K562 (cell line): ENCODE measurements at regions not wholly inside any gene's neighbourhood (a gene's known extent, or its start where the extent isn't known, plus 50 kb on each side); places are given as distances from the start of the nearest gene placed in this dataset.

Experiments
- ATAC-seq: fragments of 200-7000 bp; cut with Tn5 transposase; 3 replicates; pipeline ENCODE4 v1.9.1; 2020; ENCODE audit warnings: moderate library complexity
- BruUV-seq: library from RNA; stranded (reverse); fragments of 400-500 nt; replicated peaks from 2 replicates; lab custom pipeline; 2021; lab: Mats Ljungman, UMichigan
- CTCF ChIA-PET: fragments of 300-600 bp; formaldehyde crosslinking; extraction: SDS; loops from one replicate; lab custom pipeline; 2021; ENCODE audit warnings: low intra/inter-chr PET ratio; lab: Yijun Ruan, JAX
- POLR2A ChIA-PET: fragments of 300-600, 350-650 bp; sonication (Branson Sonifier 250); formaldehyde crosslinking; extraction: SDS; loops from one replicate; lab custom pipeline; 2021; ENCODE audit warnings: antibody characterized with exemption, inconsistent platforms; lab: Yijun Ruan, JAX
- DNase-seq, 4 experiments: peaks; one replicate each; pipeline versions ENCODE4 v3.0.0 to v3.0.0-alpha.2; 2011 to 2018; ENCODE audit warnings: low spot score in 3 of 4, mixed read lengths in 3 of 4; ENCODE audit errors: extremely low read depth in 1 of 4
- FAIRE-seq: peaks from 2 replicates; lab custom pipeline; 2011; peaks lifted over from hg19 to GRCh38; lab: Jason Lieb, UNC
- H2AFZ ChIP-seq: 2 replicates; pipeline ENCODE4 v1.6.0; 2011; ENCODE audit warnings: low read depth, low read length, control low read depth, inconsistent platforms
- H3K27ac ChIP-seq: fragments of 200-600 bp; 3 replicates; pipeline ENCODE4 v1.8.0; 2011; ENCODE audit warnings: low read depth, mild to moderate bottlenecking, control low read depth, inconsistent platforms, low read length, moderate library complexity, mixed read lengths; ENCODE audit errors: extremely low read depth
- H3K27me3 ChIP-seq, 2 experiments: fragments of 300-600 bp in 1 of 2; 2 replicates in 1 of 2; 3 replicates in 1 of 2; pipeline versions ENCODE4 v1.6.0 to v1.8.0; 2011; ENCODE audit warnings: inconsistent platforms in 2 of 2, low read length in 2 of 2, mild to moderate bottlenecking in 1 of 2, mixed read lengths in 1 of 2, moderate library complexity in 1 of 2; ENCODE audit not compliant: control insufficient read depth in 2 of 2, insufficient read depth in 2 of 2
- H3K36me3 ChIP-seq: fragments of 300-600 bp; 3 replicates; pipeline ENCODE4 v1.8.0; 2011; ENCODE audit warnings: mild to moderate bottlenecking, low read length, inconsistent platforms; ENCODE audit not compliant: control insufficient read depth, insufficient read depth
- H3K4me1 ChIP-seq, 2 experiments: fragments of 200-600 bp in 1 of 2; replicated peaks in 1 of 2; 2 replicates in 1 of 2; 3 replicates in 1 of 2; pipeline versions ENCODE4 v1.5.1 to v1.8.0; 2011; ENCODE audit warnings: inconsistent platforms in 2 of 2, low read length in 2 of 2, mild to moderate bottlenecking in 1 of 2, mixed read lengths in 1 of 2, moderate library complexity in 1 of 2; ENCODE audit not compliant: control insufficient read depth in 2 of 2, insufficient read depth in 2 of 2
- H3K4me2 ChIP-seq: 2 replicates; pipeline ENCODE4 v1.6.1; 2011; ENCODE audit warnings: low read length, control low read depth, inconsistent platforms, mixed read lengths; ENCODE audit not compliant: insufficient read depth
- H3K4me3 ChIP-seq: fragments of 200-600 bp; sonication (generic), shearing (Covaris generic); 2 replicates; pipeline ENCODE4 v1.5.1; 2016; ENCODE audit warnings: control low read depth, inconsistent platforms
- H3K79me2 ChIP-seq: fragments of 200-600 bp; 3 replicates; pipeline ENCODE4 v1.8.0; 2011; ENCODE audit warnings: low read length, inconsistent platforms; ENCODE audit not compliant: control insufficient read depth, insufficient read depth
- H3K9ac ChIP-seq, 2 experiments: 2 replicates each; pipeline versions ENCODE4 v1.6.0 to v1.6.1; 2011; ENCODE audit warnings: low read depth in 2 of 2, low read length in 2 of 2, control low read depth in 1 of 2, inconsistent platforms in 1 of 2, mild to moderate bottlenecking in 1 of 2, mixed read lengths in 1 of 2; ENCODE audit not compliant: insufficient read depth in 1 of 2
- H3K9me1 ChIP-seq: one replicate; pipeline ENCODE4 v1.6.0; 2011; ENCODE audit warnings: inconsistent platforms, mild to moderate bottlenecking, low read length, moderate library complexity; ENCODE audit not compliant: control insufficient read depth, insufficient read depth
- H3K9me3 ChIP-seq: replicated peaks from 2 replicates; pipeline ENCODE4 v1.5.1; 2011; ENCODE audit warnings: low read depth, low read length, inconsistent platforms; ENCODE audit not compliant: control insufficient read depth, insufficient read depth
- H4K20me1 ChIP-seq: replicated peaks from 2 replicates; pipeline ENCODE4 v1.6.1; 2011; ENCODE audit warnings: low read length, inconsistent platforms, mixed read lengths; ENCODE audit not compliant: control insufficient read depth, insufficient read depth
- EGR1 ChIP-seq: fragments of 450-650 bp; conservative IDR thresholded peaks from 2 replicates; pipeline ENCODE4 v1.6.1; 2017; ENCODE audit warnings: mild to moderate bottlenecking
- EHMT2 ChIP-seq: fragments of 450-650 bp; IDR thresholded peaks from 2 replicates; pipeline ENCODE4 v1.6.1; 2018; ENCODE audit warnings: antibody characterized with exemption
- ESRRA ChIP-seq: fragments of 450-650 bp; IDR thresholded peaks from 2 replicates; pipeline ENCODE4 v1.6.1; 2014; ENCODE audit warnings: low read depth, mild to moderate bottlenecking, moderate library complexity, borderline replicate concordance
- PBX2 ChIP-seq, 2 experiments: IDR thresholded peaks in 1 of 2; conservative IDR thresholded peaks in 1 of 2; 2 replicates each; pipeline ENCODE4 v1.6.1; 2016; ENCODE audit warnings: low read depth in 2 of 2, mild to moderate bottlenecking in 1 of 2, missing compliant biosample characterization in 1 of 2, missing genetic modification characterization in 1 of 2, moderate library complexity in 1 of 2
- PHB2 ChIP-seq: fragments of 450-650 bp; IDR thresholded peaks from 2 replicates; pipeline ENCODE4 v1.6.1; 2017; ENCODE audit warnings: low read depth
- SIN3A ChIP-seq, 2 experiments: fragments of 150-350 bp in 1 of 2; IDR thresholded peaks; 2 replicates each; pipeline ENCODE4 v1.6.1; 2011 to 2016; ENCODE audit warnings: borderline replicate concordance in 2 of 2, low read depth in 2 of 2, low read length in 2 of 2, mild to moderate bottlenecking in 2 of 2, moderate library complexity in 2 of 2; ENCODE audit not compliant: control insufficient read depth in 1 of 2
- ZEB2 ChIP-seq: fragments of 450-650 bp; IDR thresholded peaks from 2 replicates; pipeline ENCODE4 v1.6.1; 2016
- ZNF212 ChIP-seq: fragments of 450-650 bp; formaldehyde crosslinking; IDR thresholded peaks from 2 replicates; pipeline ENCODE4 v1.4.0; 2020; ENCODE audit warnings: mild to moderate bottlenecking
- ZNF407 ChIP-seq: fragments of 450-650 bp; IDR thresholded peaks from 2 replicates; pipeline ENCODE4 v1.6.1; 2016; ENCODE audit warnings: low read depth
- ZSCAN29 ChIP-seq: fragments of 450-650 bp; IDR thresholded peaks from 2 replicates; pipeline ENCODE4 v1.6.1; 2017
- WGBS: fragments of 100-300 bp; shearing (Covaris generic); methylation state at CpG from one replicate; pipeline ENCODE4 v1.1.6; 2016; ENCODE audit warnings: low coverage, mixed read lengths; ENCODE audit not compliant: insufficient coverage; ENCODE audit errors: missing lambda C conversion rate; 5-methylcytosine and 5-hydroxymethylcytosine counted together
- in situ Hi-C: fragments of 300-500 bp; cut with MboI; formaldehyde crosslinking; loops from 4 replicates; pipeline ENCODE4 v1.15.0; 2018; ENCODE audit warnings: inconsistent platforms, mixed read lengths
- intact Hi-C: fragments of 100-400 bp; cut with micrococcal nuclease; formaldehyde crosslinking; loops from 2 replicates; pipeline ENCODE4 v1.14.2; 2022

GRCh38 chr1:199176713-199177112 is 537.9 kb downstream of the PTPRC start:
- Histone ChIP-seq H3K27ac (no peak overlapping the region), H3K27me3 (no peaks in the 10 kb centered on the region), H3K79me2 (no peaks in the 10 kb centered on the region), H3K4me3 (no peak overlapping the region), H3K36me3 (no peaks in the 10 kb centered on the region), H3K4me2 (no peak overlapping the region), H2AFZ (no peak overlapping the region), H3K4me1 (no peaks in the 10 kb centered on the region), H4K20me1 (no peaks in the 10 kb centered on the region), H3K9ac (no peak overlapping the region), H3K9me3 (no peaks in the 10 kb centered on the region), H3K9me1 (no peaks in the 10 kb centered on the region)
- TF ChIP-seq ZNF407 (no peak), PBX2 (CRISPR knock-in tag; IDR thresholded peaks at IDR 0.05; ENCODE audit: low read depth) (no peak), PBX2 (tag; conservative IDR thresholded peaks at IDR 0.05; ENCODE audit: low read depth) (no peak), PHB2 (no peak), SIN3A (IDR thresholded peaks at IDR 0.05; ENCODE audit: borderline replicate concordance in 2 of 2, control insufficient read depth in 1 of 2, low read depth in 2 of 2, low read length in 2 of 2) (no peak), ZSCAN29 (no peak), ESRRA (no peak), ZNF212 (CRISPR knock-in tag) (no peak), ZEB2 (no peak), EGR1 (no peak), EHMT2 (no peak)
- no peak for DNase-seq
- ChIA-PET CTCF (no interaction called here), POLR2A (no interaction called here)
- intact Hi-C loops = no loop called here
- in situ Hi-C loops = no loop called here
- WGBS = 0% methylated on average over 4 of the region's 5 CpGs
- no peak for FAIRE-seq
- ATAC-seq = no peak
- BruUV-seq = no TSS peak
